B cell (primary cell): ENCODE measurements at regions not wholly inside any gene's neighbourhood (a gene's known extent, or its start where the extent isn't known, plus 50 kb on each side); places are given as distances from the start of the nearest gene placed in this dataset.

Source experiments
- ATAC-seq: fragments of 200-7000 bp; cut with Tn5 transposase; one replicate; pipeline ENCODE4 v1.10.0; 2021; ENCODE audit warnings: low read depth, mild to moderate bottlenecking, moderate number of reproducible peaks, moderate library complexity
- CTCF ChIA-PET: fragments of 350-600 bp; sonication (Branson Sonifier 250); formaldehyde crosslinking; loops from one replicate; lab custom pipeline; 2021; ENCODE audit warnings: antibody characterized with exemption, inconsistent platforms; lab: Charles Lee
- POLR2A ChIA-PET: fragments of 350-600 bp; sonication (Branson Sonifier 250); formaldehyde crosslinking; loops from one replicate; lab custom pipeline; 2021; ENCODE audit warnings: antibody characterized with exemption; lab: Charles Lee
- DNase-seq: peaks from one replicate; pipeline ENCODE4 v3.0.0; 2013
- H2AFZ ChIP-seq: 2 replicates; pipeline ENCODE4 v1.6.1; 2012; ENCODE audit warnings: mild to moderate bottlenecking, low read depth, low read length; ENCODE audit not compliant: insufficient read depth, poor library complexity, severe bottlenecking
- H3K27ac ChIP-seq, 2 donors: 1 replicate in 1 of 2; 2 replicates in 1 of 2; pipeline ENCODE4 v1.5.1; 2012 to 2013; ENCODE audit warnings: low read length in 2 of 2, mild to moderate bottlenecking in 2 of 2, moderate library complexity in 1 of 2
- H3K27me3 ChIP-seq, 4 experiments: fragments of 200-600 bp in 1 of 4; sonication (generic) in 1 of 4; replicated peaks in 1 of 4; 1 replicate in 2 of 4; 2 replicates in 2 of 4; pipeline versions ENCODE4 v1.6.1 to v1.7.0; 2013 to 2016; ENCODE audit warnings: low read length in 3 of 4, mild to moderate bottlenecking in 2 of 4, mixed read lengths in 1 of 4, moderate library complexity in 1 of 4; ENCODE audit not compliant: insufficient read depth in 4 of 4, control insufficient read depth in 3 of 4; ENCODE audit errors: control extremely low read depth in 1 of 4
- H3K36me3 ChIP-seq, 2 experiments: replicated peaks in 1 of 2; 1 replicate in 1 of 2; 2 replicates in 1 of 2; pipeline versions ENCODE4 v1.6.1 to v1.7.1; 2013; ENCODE audit warnings: low read length in 1 of 2; ENCODE audit not compliant: insufficient read depth in 2 of 2, control insufficient read depth in 1 of 2; ENCODE audit errors: control extremely low read depth in 1 of 2, extremely low read depth in 1 of 2
- H3K4me1 ChIP-seq, 2 donors: fragments of 200-600 bp in 1 of 2; sonication (generic) in 1 of 2; 1 replicate in 1 of 2; 2 replicates in 1 of 2; pipeline versions ENCODE4 v1.5.1 to v1.6.1; 2013 to 2017; ENCODE audit warnings: low read length in 2 of 2; ENCODE audit not compliant: control insufficient read depth in 2 of 2, insufficient read depth in 2 of 2
- H3K4me2 ChIP-seq: replicated peaks from 2 replicates; pipeline ENCODE3; 2012; ENCODE audit warnings: mild to moderate bottlenecking, low read depth, low read length; ENCODE audit not compliant: poor library complexity, severe bottlenecking
- H3K4me3 ChIP-seq, 5 experiments: fragments of 200-600 bp in 1 of 5; sonication (generic) in 1 of 5; 1 replicate in 3 of 5; 2 replicates in 2 of 5; pipeline versions ENCODE4 v1.5.1 to v1.7.0; 2011 to 2016; ENCODE audit warnings: low read length in 4 of 5, mild to moderate bottlenecking in 4 of 5, low read depth in 2 of 5, control low read depth in 1 of 5, moderate library complexity in 1 of 5; ENCODE audit not compliant: insufficient read depth in 1 of 5; ENCODE audit errors: control extremely low read depth in 1 of 5, extremely low read depth in 1 of 5
- H3K79me2 ChIP-seq: fragments of 200-600 bp; sonication (generic); one replicate; pipeline ENCODE4 v1.6.0; 2016; ENCODE audit warnings: low read length; ENCODE audit not compliant: control insufficient read depth, insufficient read depth
- H3K9ac ChIP-seq: fragments of 200-600 bp; sonication (generic); 2 replicates; pipeline ENCODE4 v1.6.1; 2017; ENCODE audit warnings: mild to moderate bottlenecking, low read length, moderate library complexity
- H3K9me3 ChIP-seq, 3 donors: one replicate each; pipeline versions ENCODE4 v1.6.1 to v1.7.1; 2013; ENCODE audit warnings: low read length in 2 of 3; ENCODE audit not compliant: control insufficient read depth in 2 of 3, insufficient read depth in 1 of 3; ENCODE audit errors: control extremely low read depth in 1 of 3
- H4K20me1 ChIP-seq: 2 replicates; pipeline ENCODE4 v1.6.0; 2012; ENCODE audit warnings: mild to moderate bottlenecking, low read length; ENCODE audit not compliant: insufficient read depth, control insufficient read depth, poor library complexity, severe bottlenecking
- H3K27ac Mint-ChIP-seq: one replicate; pipeline ENCODE4 v1.8.0; 2021; ENCODE audit warnings: mixed read lengths
- H3K27me3 Mint-ChIP-seq: one replicate; pipeline ENCODE4 v1.8.0; 2021; ENCODE audit warnings: mixed read lengths
- H3K4me1 Mint-ChIP-seq: one replicate; pipeline ENCODE4 v1.8.0; 2021; ENCODE audit warnings: mixed read lengths
- H3K4me3 Mint-ChIP-seq: one replicate; pipeline ENCODE4 v1.8.0; 2021; ENCODE audit warnings: mixed read lengths
- H3K9me3 Mint-ChIP-seq: one replicate; pipeline ENCODE4 v1.8.0; 2022; ENCODE audit warnings: mixed read lengths; ENCODE audit not compliant: insufficient read depth
- CTCF ChIP-seq: fragments of 200-600 bp; IDR thresholded peaks from one replicate; pipeline ENCODE4 v1.8.0; 2022; ENCODE audit warnings: antibody characterized with exemption, mild to moderate bottlenecking
- EZH2 ChIP-seq: IDR thresholded peaks from 2 replicates; pipeline ENCODE4 v1.6.1; 2012; ENCODE audit warnings: borderline replicate concordance, low read depth, mild to moderate bottlenecking, moderate library complexity, low read length; ENCODE audit not compliant: insufficient read depth, poor library complexity, severe bottlenecking
- WGBS: methylation state at CpG from one replicate; pipeline ENCODE4 v1.1.5; 2013; ENCODE audit warnings: missing lambda C conversion rate; ENCODE audit not compliant: insufficient coverage; 5-methylcytosine and 5-hydroxymethylcytosine counted together
- intact Hi-C: fragments of 100-400 bp; cut with micrococcal nuclease; formaldehyde crosslinking; loops from one replicate; pipeline ENCODE4 v1.10.0; 2022

- Histone ChIP-seq H3K4me2 (no peak overlapping the region), H3K79me2 (no peaks in the 10 kb centered on the region), H3K9ac (no peak overlapping the region), H3K4me3 (no peak overlapping the region), H3K27me3 (no peaks in the 10 kb centered on the region), H3K4me1 (no peaks in the 10 kb centered on the region), H3K9me3 (peaks cover 0 to 38% (median 7%) of the 10 kb centered on the region in 3 donors), H3K36me3 (no peaks in the 10 kb centered on the region), H3K27ac (no peak overlapping the region), H4K20me1 (no peaks in the 10 kb centered on the region), H2AFZ (no peak overlapping the region)
- no peak for TF ChIP-seq EZH2
- no peak for TF ChIP-seq CTCF
- ATAC-seq (no peak), DNase-seq (no peak)
- WGBS = 79% methylated on average over 4 of the region's 9 CpGs
- Mint-ChIP-seq H3K9me3 (peaks cover 13% of the 10 kb centered on the region), H3K27ac (no peak overlapping the region), H3K4me3 (no peak overlapping the region), H3K27me3 (peaks cover 3% of the 10 kb centered on the region), H3K4me1 (no peaks in the 10 kb centered on the region)
- intact Hi-C loops = no loop called here
- ChIA-PET CTCF (no interaction called here), POLR2A (no interaction called here)
Observed at GRCh38 chr14:101216366-101217079, 313.0 kb upstream of the RTL1 start.

- Mint-ChIP-seq H3K4me1 (no peaks in the 10 kb centered on the region), H3K9me3 (peaks cover 10% of the 10 kb centered on the region), H3K27me3 (peaks cover 3% of the 10 kb centered on the region), H3K4me3 (no peak overlapping the region), H3K27ac (no peak overlapping the region)
- no peaks in the 10 kb centered on the region for H3K4me1 ChIP-seq
- no peaks in the 10 kb centered on the region for H3K36me3 ChIP-seq
- no peak overlapping the region for H3K4me2 ChIP-seq
- peaks cover 0 to 40% (median 7%) of the 10 kb centered on the region in 3 donors for H3K9me3 ChIP-seq
- intact Hi-C loops = no loop called here
- no peaks in the 10 kb centered on the region for H3K27me3 ChIP-seq
- H2AFZ ChIP-seq = no peak overlapping the region
- ChIA-PET CTCF (no interaction called here), POLR2A (no interaction called here)
- no peak for DNase-seq
- no peaks in the 10 kb centered on the region for H4K20me1 ChIP-seq
- WGBS = 94% methylated on average over 5 of the region's 6 CpGs
- H3K79me2 ChIP-seq = no peaks in the 10 kb centered on the region
- TF ChIP-seq CTCF (no peak), EZH2 (no peak)
- ATAC-seq = no peak
- no peak overlapping the region for H3K27ac ChIP-seq
- no peak overlapping the region for H3K4me3 ChIP-seq
- no peak overlapping the region for H3K9ac ChIP-seq
Observed at GRCh38 chr14:101217080-101217463, 313.6 kb upstream of the RTL1 start.
